Hematopoietic multipotent progenitor cell treated with erythropoietin and hydrocortisone succinate and interleukin-3 and kit ligand, for 8 days (in vitro differentiated cells): ENCODE measurements at regions not wholly inside any gene's neighbourhood (a gene's known extent, or its start where the extent isn't known, plus 50 kb on each side); places are given as distances from the start of the nearest gene placed in this dataset.
"Not testable (repeated sequence)": the region's sequence is repeated elsewhere in the genome, so short reads cannot be mapped to it uniquely, and the experiment has no call there.

Experiments
- DNase-seq: peaks from one replicate; pipeline ENCODE4 v3.0.0-alpha.2; 2015

GRCh38 chr5:118551031-118551430 lies 437.3 kb downstream of the DTWD2 start:
- DNase-seq, result no peak

DNA sequence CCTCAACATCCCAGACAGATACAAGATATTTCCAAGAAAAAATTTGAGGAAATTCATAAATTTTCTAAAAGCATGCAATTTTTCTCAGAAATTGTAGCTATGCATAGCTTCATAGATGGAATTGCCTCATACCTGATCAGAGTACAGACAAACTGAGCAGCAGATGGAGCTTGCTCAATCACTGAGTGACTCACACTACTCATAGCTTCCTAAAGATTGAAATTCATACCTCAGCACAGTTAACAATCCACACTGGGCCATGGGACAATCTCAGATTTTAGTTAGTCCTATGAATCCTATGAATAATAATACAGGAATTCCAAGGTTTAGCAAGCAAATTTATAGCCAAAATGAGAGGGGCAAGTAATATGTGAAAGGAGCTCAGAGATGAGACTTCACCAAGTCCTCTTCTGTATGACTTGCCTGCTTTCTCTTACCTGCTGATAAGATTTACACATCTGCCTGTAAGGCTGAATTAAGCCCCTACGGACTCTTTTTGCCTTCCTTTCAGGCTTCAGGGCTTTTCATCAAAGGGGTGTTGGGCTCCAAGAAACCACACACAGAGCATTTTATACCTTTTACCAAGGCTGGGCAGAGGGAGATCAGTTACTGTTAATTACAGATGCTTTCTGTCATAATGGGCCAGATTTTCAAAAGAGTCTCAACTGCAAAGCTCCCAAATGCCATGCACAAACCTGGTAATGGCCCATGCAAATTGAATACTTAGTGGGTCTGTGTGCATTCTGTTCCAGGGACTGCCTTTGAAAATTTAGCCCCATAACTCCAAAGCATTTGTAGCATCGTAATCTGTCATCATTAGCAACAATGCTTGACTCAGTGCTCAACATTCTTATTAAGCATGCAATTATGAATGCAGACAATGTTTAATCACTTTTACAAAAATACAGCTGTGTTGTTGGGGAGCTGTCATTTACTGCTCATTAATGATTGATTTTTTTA lies 439.3 kb downstream of the DTWD2 start:
- no peak for DNase-seq

- DNase-seq, result no peak
These were observed 442.9 kb downstream of the DTWD2 start for GRCh38 chr5:118545470-118545869.

GRCh38 chr5:118544887-118545449 lies 443.4 kb downstream of the DTWD2 start:
- no peak for DNase-seq

DNA sequence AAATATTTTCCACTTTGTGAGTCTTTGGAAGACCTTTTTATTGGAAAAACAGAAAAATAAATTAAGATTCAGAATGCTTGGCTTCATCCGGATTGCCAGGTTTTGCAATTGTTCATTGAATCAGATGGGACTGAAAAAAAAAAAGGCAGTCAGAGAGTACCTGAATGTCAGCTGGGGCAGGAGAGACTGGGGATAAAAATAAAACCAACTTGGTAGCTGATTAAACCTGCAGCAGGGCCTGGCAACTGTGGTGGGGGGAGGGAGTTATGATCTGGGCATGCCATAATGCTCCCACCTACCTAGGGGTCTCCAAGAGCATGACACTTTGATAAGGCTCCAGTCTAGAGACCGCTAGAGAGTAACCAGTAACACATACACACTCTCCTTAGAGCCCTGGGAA lies 454.4 kb downstream of the DTWD2 start:
- DNase-seq, result no peak

DNA sequence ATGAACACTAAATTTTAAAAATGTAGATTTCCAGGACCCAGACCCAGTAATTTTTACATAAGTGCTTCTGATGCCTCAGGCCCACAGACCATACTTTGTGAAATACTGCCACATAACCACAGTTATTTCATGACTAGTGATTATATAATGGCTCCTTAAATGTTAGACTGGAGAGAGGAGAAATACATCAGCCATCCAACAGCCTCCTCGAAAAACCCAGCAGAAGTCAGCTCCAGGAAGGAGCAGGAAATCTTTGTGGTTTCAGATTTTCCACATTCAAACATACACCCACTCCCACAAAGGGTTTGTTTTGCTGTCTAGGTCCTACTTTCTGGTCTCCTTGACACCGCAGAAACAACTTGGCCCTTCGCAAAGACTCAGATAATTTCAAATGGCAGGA lies 455.2 kb downstream of the DTWD2 start:
- DNase-seq, result no peak

GRCh38 chr5:118531276-118531675 lies 457.1 kb downstream of the DTWD2 start:
- DNase-seq, result no peak

GRCh38 chr5:118529361-118530144 lies 458.8 kb downstream of the DTWD2 start:
- no peak for DNase-seq

DNA sequence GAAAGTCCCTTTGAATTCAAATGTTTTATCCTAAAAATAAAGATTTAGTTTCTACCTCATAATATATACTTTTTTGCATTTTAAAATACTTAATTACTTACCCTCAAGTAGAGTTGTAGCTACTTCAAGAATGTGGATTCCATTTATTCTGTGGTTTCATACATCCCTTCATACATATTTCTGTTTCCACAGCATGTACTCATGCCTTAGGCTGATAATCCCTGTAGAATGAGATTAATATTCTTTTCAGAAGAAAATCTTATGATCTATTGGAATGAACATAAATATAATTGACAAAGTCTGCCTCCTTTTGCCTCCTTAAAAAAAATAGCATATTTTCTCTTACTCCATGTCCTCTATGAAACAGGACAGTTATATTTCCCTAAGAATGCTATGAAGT lies 465.7 kb downstream of the DTWD2 start:
- no peak for DNase-seq

DNA sequence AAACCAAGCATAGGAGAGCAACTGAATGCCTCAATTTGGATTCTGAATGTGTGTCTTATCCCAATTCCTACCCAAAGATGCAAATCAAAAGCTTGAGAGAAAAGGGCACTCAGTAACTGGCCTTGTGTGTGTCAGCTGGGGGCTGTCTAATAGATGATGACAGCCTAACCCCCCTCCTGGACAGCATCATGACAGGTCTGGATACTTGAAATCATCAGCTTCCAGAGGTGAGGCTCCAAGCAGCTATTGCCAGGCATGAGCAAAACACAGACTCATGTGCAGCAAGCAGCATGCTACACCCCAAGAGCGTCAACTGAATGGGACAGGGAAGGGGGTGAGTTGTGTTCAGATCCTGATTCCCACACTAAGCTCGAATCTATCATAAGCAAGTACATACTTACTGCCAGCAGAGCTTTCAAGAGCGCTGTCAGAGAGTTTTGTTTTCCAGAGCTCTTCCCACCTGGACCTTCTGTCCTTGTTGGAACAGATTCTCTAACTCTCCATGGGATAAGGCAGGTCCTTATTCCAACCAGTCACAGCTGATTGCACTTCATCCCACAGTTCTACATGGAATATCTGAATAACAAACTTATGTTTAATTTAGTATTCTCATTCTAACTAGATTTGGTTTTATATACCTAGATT lies 467.5 kb downstream of the DTWD2 start:
- no peak for DNase-seq

DNA sequence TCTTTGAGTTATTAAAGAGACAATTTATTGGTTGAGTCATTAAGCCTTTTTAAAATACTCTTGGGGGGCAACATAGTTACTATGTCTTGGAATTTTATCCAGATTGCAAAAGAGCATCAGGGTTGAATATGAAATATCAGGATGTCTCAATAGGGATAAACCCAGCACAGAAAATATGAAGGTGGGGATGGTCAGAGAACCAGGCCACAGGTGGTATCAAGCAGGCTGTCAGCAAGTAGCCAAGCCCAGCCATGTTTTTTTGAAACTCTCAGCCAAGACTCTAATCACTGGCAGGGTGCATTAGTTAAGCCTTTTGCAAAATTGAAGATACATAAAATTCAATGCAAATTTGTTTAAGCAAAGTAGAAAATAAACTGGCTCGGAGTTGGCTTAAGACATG lies 468.9 kb downstream of the DTWD2 start:
- DNase-seq, result no peak

DNA sequence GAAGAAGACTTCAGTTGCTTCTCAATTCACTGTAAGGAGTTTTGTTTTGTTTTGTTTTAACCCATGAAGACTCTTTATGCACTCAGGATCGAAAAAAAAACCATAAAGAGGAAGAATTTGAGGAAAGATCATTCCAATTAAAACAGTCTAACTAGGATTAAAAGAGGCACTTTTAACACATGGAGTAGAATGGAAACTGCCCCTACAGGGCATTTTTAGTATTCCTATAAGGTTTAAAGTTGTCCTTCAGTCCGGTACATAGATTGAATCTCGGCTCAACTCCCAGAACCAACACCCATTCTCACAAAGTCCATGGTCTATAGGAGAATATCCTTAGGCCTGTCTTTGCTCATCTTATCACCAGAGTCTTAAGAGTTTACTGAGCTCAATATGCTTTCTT lies 469.6 kb downstream of the DTWD2 start:
- no peak for DNase-seq

DNA sequence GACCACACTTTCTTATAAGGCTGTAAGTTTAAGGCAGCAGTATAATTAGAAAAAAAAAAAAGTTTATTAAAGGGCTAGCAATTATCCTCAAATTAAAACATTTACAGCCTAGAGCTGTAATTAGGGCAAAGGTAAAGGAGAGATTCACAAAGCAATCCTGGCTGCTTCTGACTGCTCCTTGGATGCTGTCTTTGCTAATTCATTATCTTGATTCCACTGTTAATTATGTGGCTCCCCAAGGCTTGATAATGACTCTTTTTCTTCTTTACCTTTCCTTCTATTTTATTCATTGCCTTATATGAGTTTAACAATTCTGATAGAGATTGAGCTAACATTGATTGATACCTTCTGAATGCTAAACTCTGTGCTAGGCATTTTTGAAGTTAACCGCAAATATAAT lies 476.5 kb downstream of the DTWD2 start:
- no peak for DNase-seq

DNA sequence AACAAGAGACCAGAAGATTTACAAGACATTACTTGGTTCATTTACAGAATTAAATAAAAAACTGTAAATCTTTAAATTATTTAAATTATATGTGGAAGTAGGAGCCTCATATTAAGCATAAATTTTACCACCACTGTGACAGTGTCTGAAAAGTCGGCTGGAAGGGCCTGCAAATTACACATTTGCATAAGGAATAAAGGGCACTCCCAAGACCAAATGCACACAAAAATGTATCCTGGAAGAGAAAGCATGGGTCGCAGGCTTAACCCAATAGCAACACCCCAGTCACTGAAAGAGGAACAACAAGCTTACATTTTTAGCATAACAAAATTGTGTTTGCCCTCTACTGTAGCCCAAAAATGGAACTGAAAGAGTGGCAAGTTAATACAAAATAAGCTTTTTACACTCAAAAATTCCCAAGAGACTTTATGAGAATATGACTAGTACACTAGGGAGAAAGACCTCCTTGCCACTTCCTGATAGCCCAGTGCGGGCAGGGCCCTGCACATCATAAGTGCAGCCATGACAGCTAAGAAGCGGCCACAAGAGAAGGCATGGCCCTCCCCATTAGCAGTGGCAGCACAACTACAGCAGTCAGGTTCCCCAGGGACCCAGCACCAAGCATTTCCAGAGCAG lies 482.0 kb downstream of the DTWD2 start:
- no peak for DNase-seq

DNA sequence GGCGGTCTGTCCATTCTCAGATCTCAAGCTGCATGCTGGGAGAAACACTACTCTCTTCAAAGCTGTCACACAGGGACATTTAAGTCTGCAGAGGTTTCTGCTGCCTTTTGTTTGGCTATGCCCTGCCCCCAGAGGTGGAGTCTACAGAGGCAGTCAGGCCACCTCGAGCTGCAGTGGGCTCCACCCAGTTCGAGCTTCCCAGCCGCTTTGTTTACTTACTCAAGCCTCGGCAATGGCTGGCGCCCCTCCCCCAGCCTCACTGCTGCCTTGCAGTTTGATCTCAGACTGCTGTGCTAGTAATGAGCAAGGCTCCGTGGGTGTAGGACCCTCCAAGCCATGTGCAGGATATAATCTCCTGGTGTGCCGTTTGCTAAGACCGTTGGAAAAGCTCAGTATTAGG lies 486.1 kb downstream of the DTWD2 start:
- DNase-seq, result not testable (repeated sequence)

GRCh38 chr5:118491351-118491750 lies 497.0 kb downstream of the DTWD2 start:
- DNase-seq, result no peak

DNA sequence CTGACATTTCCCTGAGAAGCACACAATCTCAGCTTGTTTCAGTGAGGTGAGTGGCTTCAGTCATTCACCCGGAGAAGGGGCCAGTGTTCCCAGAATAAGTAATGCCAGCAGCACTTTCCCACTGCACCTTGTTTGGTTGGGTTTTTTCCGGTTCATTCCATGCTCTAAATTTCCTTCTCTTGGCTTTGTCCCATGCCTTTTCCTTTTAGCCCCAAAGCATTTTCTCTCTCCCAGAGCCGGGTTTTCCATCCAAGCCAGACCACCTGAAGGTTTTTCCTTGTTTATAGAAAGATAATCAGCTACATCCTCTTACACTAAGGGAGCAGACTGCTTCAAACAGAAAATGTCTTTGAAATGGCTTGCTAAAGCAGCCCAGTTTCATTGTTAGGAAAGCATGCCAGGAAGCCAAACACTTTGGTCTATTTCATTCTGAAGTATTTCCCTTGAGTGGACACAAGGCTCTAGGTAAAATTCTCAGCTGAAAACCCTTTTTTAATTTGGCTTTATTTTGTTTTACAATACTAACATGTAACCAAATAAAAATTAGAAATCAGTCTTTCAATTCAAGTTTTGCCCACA lies 501.6 kb downstream of the DTWD2 start:
- no peak for DNase-seq

DNA sequence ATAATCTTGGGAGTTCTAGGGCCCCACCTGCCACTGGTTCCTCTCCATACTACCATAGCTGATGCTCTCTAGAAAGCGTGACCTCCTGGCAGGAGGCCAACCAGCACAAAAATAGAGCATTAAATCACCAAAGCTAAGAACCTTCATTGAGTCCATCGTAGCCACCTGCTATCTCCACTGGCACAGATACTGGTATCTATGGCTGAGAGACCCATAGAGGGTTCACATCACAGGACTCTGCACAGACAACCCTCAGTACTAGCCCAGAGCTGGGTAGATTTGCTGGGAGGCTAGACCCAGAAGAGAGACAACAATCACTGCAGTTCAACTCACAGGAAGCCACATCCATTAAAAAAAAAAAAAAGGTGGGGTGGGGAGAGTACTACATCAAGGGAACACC lies 509.1 kb downstream of the DTWD2 start:
- no peak for DNase-seq

GRCh38 chr5:118478852-118479251 lies 509.5 kb downstream of the DTWD2 start:
- DNase-seq, result no peak

DNA sequence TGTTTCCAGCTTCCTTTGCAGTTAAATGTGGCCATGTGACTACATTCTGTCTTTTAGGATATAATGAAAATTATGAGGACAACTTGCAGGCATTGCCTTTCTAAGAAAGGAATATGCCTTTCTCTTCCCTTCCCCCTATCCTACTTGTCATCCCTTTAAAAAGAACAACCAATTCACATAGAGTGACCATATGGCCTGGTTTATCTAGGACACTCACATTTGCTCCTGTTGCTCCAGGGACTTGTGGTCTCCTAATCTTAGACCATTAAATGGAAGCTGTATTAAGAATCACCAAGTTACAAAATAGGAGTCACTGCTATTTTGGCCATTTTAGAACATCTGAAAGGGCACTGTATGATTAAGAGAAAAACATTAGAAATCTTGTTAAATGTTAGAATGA lies 520.3 kb downstream of the DTWD2 start:
- DNase-seq, result no peak

DNA sequence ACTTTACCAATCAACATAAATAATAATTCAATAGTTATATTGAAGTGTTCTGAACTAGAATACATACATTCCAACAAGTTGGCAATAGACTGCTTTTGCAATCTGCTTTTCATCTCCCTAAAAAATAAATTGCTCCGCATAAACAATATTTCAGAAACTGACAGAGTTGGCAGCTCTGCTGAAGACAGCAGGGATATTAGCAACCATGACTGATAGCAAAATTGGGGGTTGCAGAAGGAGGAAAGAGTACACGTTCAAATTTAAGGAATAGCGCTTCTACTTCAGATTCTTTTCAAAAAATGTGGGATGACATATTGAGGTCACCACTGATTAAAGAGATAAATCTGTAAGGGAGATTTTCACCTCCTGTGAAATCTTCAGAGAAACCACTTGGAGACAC lies 521.2 kb downstream of the DTWD2 start:
- DNase-seq, result no peak

GRCh38 chr5:118466418-118466817 lies 521.9 kb downstream of the DTWD2 start:
- no peak for DNase-seq
